K562 (cell line): ENCODE measurements at regions not wholly inside any gene's neighbourhood (a gene's known extent, or its start where the extent isn't known, plus 50 kb on each side); places are given as distances from the start of the nearest gene placed in this dataset.

Experiments
- ATAC-seq: fragments of 200-7000 bp; cut with Tn5 transposase; 3 replicates; pipeline ENCODE4 v1.9.1; 2020; ENCODE audit warnings: moderate library complexity
- BruUV-seq: library from RNA; stranded (reverse); fragments of 400-500 nt; replicated peaks from 2 replicates; lab custom pipeline; 2021; lab: Mats Ljungman, UMichigan
- CTCF ChIA-PET: fragments of 300-600 bp; formaldehyde crosslinking; extraction: SDS; loops from one replicate; lab custom pipeline; 2021; ENCODE audit warnings: low intra/inter-chr PET ratio; lab: Yijun Ruan, JAX
- POLR2A ChIA-PET: fragments of 300-600, 350-650 bp; sonication (Branson Sonifier 250); formaldehyde crosslinking; extraction: SDS; loops from one replicate; lab custom pipeline; 2021; ENCODE audit warnings: antibody characterized with exemption, inconsistent platforms; lab: Yijun Ruan, JAX
- DNase-seq, 4 experiments: peaks; one replicate each; pipeline versions ENCODE4 v3.0.0 to v3.0.0-alpha.2; 2011 to 2018; ENCODE audit warnings: low spot score in 3 of 4, mixed read lengths in 3 of 4; ENCODE audit errors: extremely low read depth in 1 of 4
- FAIRE-seq: peaks from 2 replicates; lab custom pipeline; 2011; peaks lifted over from hg19 to GRCh38; lab: Jason Lieb, UNC
- H2AFZ ChIP-seq: 2 replicates; pipeline ENCODE4 v1.6.0; 2011; ENCODE audit warnings: low read depth, low read length, control low read depth, inconsistent platforms
- H3K27ac ChIP-seq: fragments of 200-600 bp; 3 replicates; pipeline ENCODE4 v1.8.0; 2011; ENCODE audit warnings: low read depth, mild to moderate bottlenecking, control low read depth, inconsistent platforms, low read length, moderate library complexity, mixed read lengths; ENCODE audit errors: extremely low read depth
- H3K27me3 ChIP-seq, 2 experiments: fragments of 300-600 bp in 1 of 2; 2 replicates in 1 of 2; 3 replicates in 1 of 2; pipeline versions ENCODE4 v1.6.0 to v1.8.0; 2011; ENCODE audit warnings: inconsistent platforms in 2 of 2, low read length in 2 of 2, mild to moderate bottlenecking in 1 of 2, mixed read lengths in 1 of 2, moderate library complexity in 1 of 2; ENCODE audit not compliant: control insufficient read depth in 2 of 2, insufficient read depth in 2 of 2
- H3K36me3 ChIP-seq: fragments of 300-600 bp; 3 replicates; pipeline ENCODE4 v1.8.0; 2011; ENCODE audit warnings: mild to moderate bottlenecking, low read length, inconsistent platforms; ENCODE audit not compliant: control insufficient read depth, insufficient read depth
- H3K4me1 ChIP-seq, 2 experiments: fragments of 200-600 bp in 1 of 2; replicated peaks in 1 of 2; 2 replicates in 1 of 2; 3 replicates in 1 of 2; pipeline versions ENCODE4 v1.5.1 to v1.8.0; 2011; ENCODE audit warnings: inconsistent platforms in 2 of 2, low read length in 2 of 2, mild to moderate bottlenecking in 1 of 2, mixed read lengths in 1 of 2, moderate library complexity in 1 of 2; ENCODE audit not compliant: control insufficient read depth in 2 of 2, insufficient read depth in 2 of 2
- H3K4me2 ChIP-seq: 2 replicates; pipeline ENCODE4 v1.6.1; 2011; ENCODE audit warnings: low read length, control low read depth, inconsistent platforms, mixed read lengths; ENCODE audit not compliant: insufficient read depth
- H3K4me3 ChIP-seq: fragments of 200-600 bp; sonication (generic), shearing (Covaris generic); 2 replicates; pipeline ENCODE4 v1.5.1; 2016; ENCODE audit warnings: control low read depth, inconsistent platforms
- H3K79me2 ChIP-seq: fragments of 200-600 bp; 3 replicates; pipeline ENCODE4 v1.8.0; 2011; ENCODE audit warnings: low read length, inconsistent platforms; ENCODE audit not compliant: control insufficient read depth, insufficient read depth
- H3K9ac ChIP-seq, 2 experiments: 2 replicates each; pipeline versions ENCODE4 v1.6.0 to v1.6.1; 2011; ENCODE audit warnings: low read depth in 2 of 2, low read length in 2 of 2, control low read depth in 1 of 2, inconsistent platforms in 1 of 2, mild to moderate bottlenecking in 1 of 2, mixed read lengths in 1 of 2; ENCODE audit not compliant: insufficient read depth in 1 of 2
- H3K9me1 ChIP-seq: one replicate; pipeline ENCODE4 v1.6.0; 2011; ENCODE audit warnings: inconsistent platforms, mild to moderate bottlenecking, low read length, moderate library complexity; ENCODE audit not compliant: control insufficient read depth, insufficient read depth
- H3K9me3 ChIP-seq: replicated peaks from 2 replicates; pipeline ENCODE4 v1.5.1; 2011; ENCODE audit warnings: low read depth, low read length, inconsistent platforms; ENCODE audit not compliant: control insufficient read depth, insufficient read depth
- H4K20me1 ChIP-seq: replicated peaks from 2 replicates; pipeline ENCODE4 v1.6.1; 2011; ENCODE audit warnings: low read length, inconsistent platforms, mixed read lengths; ENCODE audit not compliant: control insufficient read depth, insufficient read depth
- CSDE1 ChIP-seq, 2 experiments: fragments of 450-650 bp; IDR thresholded peaks; 2 replicates each; pipeline ENCODE4 v1.6.1; 2016; ENCODE audit warnings: mild to moderate bottlenecking in 1 of 2
- DACH1 ChIP-seq: fragments of 450-650 bp; IDR thresholded peaks from 2 replicates; pipeline ENCODE4 v1.6.1; 2018; ENCODE audit not compliant: partially characterized antibody
- ELF4 ChIP-seq: fragments of 450-650 bp; formaldehyde crosslinking; IDR thresholded peaks from 2 replicates; pipeline ENCODE4 v1.4.0; 2022; ENCODE audit warnings: missing genetic modification characterization
- ESRRA ChIP-seq: fragments of 450-650 bp; IDR thresholded peaks from 2 replicates; pipeline ENCODE4 v1.6.1; 2014; ENCODE audit warnings: low read depth, mild to moderate bottlenecking, moderate library complexity, borderline replicate concordance
- GATA2 ChIP-seq: sonication (generic); formaldehyde crosslinking; IDR thresholded peaks from 2 replicates; pipeline ENCODE4 v1.4.0; 2020; ENCODE audit warnings: mild to moderate bottlenecking, missing genetic modification reagents
- GATAD2B ChIP-seq: fragments of 450-650 bp; IDR thresholded peaks from 2 replicates; pipeline ENCODE4 v1.6.1; 2017; ENCODE audit warnings: mild to moderate bottlenecking, borderline replicate concordance
- KDM1A ChIP-seq, 2 experiments: fragments of 450-650 bp; IDR thresholded peaks; 2 replicates each; pipeline ENCODE4 v1.6.1; 2016; ENCODE audit warnings: mild to moderate bottlenecking in 2 of 2
- MTA1 ChIP-seq: fragments of 450-650 bp; IDR thresholded peaks from 2 replicates; pipeline ENCODE4 v1.6.1; 2017; ENCODE audit warnings: borderline replicate concordance
- ZBED1 ChIP-seq: IDR thresholded peaks from 2 replicates; pipeline ENCODE4 v1.6.1; 2014
- WGBS: fragments of 100-300 bp; shearing (Covaris generic); methylation state at CpG from one replicate; pipeline ENCODE4 v1.1.6; 2016; ENCODE audit warnings: low coverage, mixed read lengths; ENCODE audit not compliant: insufficient coverage; ENCODE audit errors: missing lambda C conversion rate; 5-methylcytosine and 5-hydroxymethylcytosine counted together
- in situ Hi-C: fragments of 300-500 bp; cut with MboI; formaldehyde crosslinking; loops from 4 replicates; pipeline ENCODE4 v1.15.0; 2018; ENCODE audit warnings: inconsistent platforms, mixed read lengths
- intact Hi-C: fragments of 100-400 bp; cut with micrococcal nuclease; formaldehyde crosslinking; loops from 2 replicates; pipeline ENCODE4 v1.14.2; 2022
- TF ChIP-seq, protein P1 (sequence below): fragments of 450-650 bp; IDR thresholded peaks from 2 replicates; pipeline ENCODE4 v1.6.1; 2016; ENCODE audit warnings: antibody characterized with exemption
- TF ChIP-seq, protein P2 (sequence below): fragments of 200-800 bp; sonication (Bioruptor generic); IDR thresholded peaks from 2 replicates; pipeline ENCODE4 v1.6.1; 2016; ENCODE audit warnings: missing genetic modification characterization, missing compliant biosample characterization
- TF ChIP-seq, protein P3 (sequence below): fragments of 450-650 bp; IDR thresholded peaks from 2 replicates; pipeline ENCODE4 v1.6.1; 2016

DNA sequence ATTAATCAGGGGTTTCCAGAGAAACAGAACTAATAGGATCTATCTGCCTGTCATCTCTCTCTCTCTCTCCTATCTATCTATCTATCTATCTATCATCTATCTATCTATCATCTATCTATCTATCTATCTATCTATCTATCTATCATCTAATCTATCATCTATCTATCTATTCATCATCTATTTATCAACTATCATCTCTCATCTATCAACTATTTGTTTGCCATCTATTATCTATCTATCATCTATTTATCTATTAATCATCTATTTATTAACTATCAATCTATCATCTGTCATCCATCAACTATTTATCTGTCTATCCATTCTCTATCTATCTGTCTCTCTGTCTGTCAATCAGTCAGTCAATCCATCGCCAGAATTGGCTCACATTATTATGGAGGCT lies 70.0 kb upstream of the MRPS6 start:
- intact Hi-C loops: no loop called here
- no TSS peak for BruUV-seq
- TF ChIP-seq CSDE1 (IDR thresholded peaks at IDR 0.05) (no peak), GATA2 (CRISPR knock-in tag) (peak; percentile 70), MTA1 (peak; percentile 87), ELF4 (CRISPR knock-in tag) (no peak), ESRRA (no peak), KDM1A (IDR thresholded peaks at IDR 0.05) (no peak), ZBED1 (no peak), DACH1 (peak; percentile 99), GATAD2B (peak; percentile 85; the same call in 1 of the 2 replicates)
- TF ChIP-seq, protein P1, sequence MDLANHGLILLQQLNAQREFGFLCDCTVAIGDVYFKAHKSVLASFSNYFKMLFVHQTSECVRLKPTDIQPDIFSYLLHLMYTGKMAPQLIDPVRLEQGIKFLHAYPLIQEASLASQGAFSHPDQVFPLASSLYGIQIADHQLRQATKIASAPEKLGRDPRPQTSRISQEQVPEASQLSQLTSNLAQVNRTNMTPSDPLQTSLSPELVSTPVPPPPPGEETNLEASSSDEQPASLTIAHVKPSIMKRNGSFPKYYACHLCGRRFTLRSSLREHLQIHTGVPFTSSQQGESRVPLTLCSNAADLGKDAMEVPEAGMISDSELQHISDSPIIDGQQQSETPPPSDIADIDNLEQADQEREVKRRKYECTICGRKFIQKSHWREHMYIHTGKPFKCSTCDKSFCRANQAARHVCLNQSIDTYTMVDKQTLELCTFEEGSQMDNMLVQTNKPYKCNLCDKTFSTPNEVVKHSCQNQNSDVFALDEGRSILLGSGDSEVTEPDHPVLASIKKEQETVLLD: peak; percentile 91
- TF ChIP-seq, protein P2, sequence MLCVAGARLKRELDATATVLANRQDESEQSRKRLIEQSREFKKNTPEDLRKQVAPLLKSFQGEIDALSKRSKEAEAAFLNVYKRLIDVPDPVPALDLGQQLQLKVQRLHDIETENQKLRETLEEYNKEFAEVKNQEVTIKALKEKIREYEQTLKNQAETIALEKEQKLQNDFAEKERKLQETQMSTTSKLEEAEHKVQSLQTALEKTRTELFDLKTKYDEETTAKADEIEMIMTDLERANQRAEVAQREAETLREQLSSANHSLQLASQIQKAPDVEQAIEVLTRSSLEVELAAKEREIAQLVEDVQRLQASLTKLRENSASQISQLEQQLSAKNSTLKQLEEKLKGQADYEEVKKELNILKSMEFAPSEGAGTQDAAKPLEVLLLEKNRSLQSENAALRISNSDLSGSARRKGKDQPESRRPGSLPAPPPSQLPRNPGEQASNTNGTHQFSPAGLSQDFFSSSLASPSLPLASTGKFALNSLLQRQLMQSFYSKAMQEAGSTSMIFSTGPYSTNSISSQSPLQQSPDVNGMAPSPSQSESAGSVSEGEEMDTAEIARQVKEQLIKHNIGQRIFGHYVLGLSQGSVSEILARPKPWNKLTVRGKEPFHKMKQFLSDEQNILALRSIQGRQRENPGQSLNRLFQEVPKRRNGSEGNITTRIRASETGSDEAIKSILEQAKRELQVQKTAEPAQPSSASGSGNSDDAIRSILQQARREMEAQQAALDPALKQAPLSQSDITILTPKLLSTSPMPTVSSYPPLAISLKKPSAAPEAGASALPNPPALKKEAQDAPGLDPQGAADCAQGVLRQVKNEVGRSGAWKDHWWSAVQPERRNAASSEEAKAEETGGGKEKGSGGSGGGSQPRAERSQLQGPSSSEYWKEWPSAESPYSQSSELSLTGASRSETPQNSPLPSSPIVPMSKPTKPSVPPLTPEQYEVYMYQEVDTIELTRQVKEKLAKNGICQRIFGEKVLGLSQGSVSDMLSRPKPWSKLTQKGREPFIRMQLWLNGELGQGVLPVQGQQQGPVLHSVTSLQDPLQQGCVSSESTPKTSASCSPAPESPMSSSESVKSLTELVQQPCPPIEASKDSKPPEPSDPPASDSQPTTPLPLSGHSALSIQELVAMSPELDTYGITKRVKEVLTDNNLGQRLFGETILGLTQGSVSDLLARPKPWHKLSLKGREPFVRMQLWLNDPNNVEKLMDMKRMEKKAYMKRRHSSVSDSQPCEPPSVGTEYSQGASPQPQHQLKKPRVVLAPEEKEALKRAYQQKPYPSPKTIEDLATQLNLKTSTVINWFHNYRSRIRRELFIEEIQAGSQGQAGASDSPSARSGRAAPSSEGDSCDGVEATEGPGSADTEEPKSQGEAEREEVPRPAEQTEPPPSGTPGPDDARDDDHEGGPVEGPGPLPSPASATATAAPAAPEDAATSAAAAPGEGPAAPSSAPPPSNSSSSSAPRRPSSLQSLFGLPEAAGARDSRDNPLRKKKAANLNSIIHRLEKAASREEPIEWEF: 0 out of 2 replicates have a peak, but pooled peaks have one; percentile 52
- TF ChIP-seq, protein P3, sequence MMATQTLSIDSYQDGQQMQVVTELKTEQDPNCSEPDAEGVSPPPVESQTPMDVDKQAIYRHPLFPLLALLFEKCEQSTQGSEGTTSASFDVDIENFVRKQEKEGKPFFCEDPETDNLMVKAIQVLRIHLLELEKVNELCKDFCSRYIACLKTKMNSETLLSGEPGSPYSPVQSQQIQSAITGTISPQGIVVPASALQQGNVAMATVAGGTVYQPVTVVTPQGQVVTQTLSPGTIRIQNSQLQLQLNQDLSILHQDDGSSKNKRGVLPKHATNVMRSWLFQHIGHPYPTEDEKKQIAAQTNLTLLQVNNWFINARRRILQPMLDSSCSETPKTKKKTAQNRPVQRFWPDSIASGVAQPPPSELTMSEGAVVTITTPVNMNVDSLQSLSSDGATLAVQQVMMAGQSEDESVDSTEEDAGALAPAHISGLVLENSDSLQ: 0 out of 2 replicates have a peak, but pooled peaks have one; percentile 17
- H3K36me3 ChIP-seq: no peaks in the 10 kb centered on the region
- H3K9me1 ChIP-seq: no peaks in the 10 kb centered on the region
- 26% methylated on average over 1 of the region's 1 CpG for WGBS
- in situ Hi-C loops: no loop called here
- H3K27me3 ChIP-seq: 0 out of 5 replicates have a peak, but pooled peaks cover 0 to 4% of the 10 kb centered on the region in 2 experiments
- H3K4me3 ChIP-seq: no peak overlapping the region
- no peaks in the 10 kb centered on the region for H3K9me3 ChIP-seq
- H3K79me2 ChIP-seq: no peaks in the 10 kb centered on the region
- ChIA-PET POLR2A (no interaction called here), CTCF (no interaction called here)
- no peak for ATAC-seq
- no peak overlapping the region for H3K27ac ChIP-seq
- no peak overlapping the region for H2AFZ ChIP-seq
- no peak overlapping the region for H3K4me2 ChIP-seq
- no peaks in the 10 kb centered on the region for H4K20me1 ChIP-seq
- FAIRE-seq: no peak
- H3K9ac ChIP-seq: no peak overlapping the region
- peaks cover 0 to 7% of the 10 kb centered on the region in 2 experiments; a peak in 2 of 5 replicates for H3K4me1 ChIP-seq
- DNase-seq: no peak
